B cell (primary cell): ENCODE measurements at regions not wholly inside any gene's neighbourhood (a gene's known extent, or its start where the extent isn't known, plus 50 kb on each side); places are given as distances from the start of the nearest gene placed in this dataset.

Experiments used
- ATAC-seq: fragments of 200-7000 bp; cut with Tn5 transposase; one replicate; pipeline ENCODE4 v1.10.0; 2021; ENCODE audit warnings: low read depth, mild to moderate bottlenecking, moderate number of reproducible peaks, moderate library complexity
- CTCF ChIA-PET: fragments of 350-600 bp; sonication (Branson Sonifier 250); formaldehyde crosslinking; loops from one replicate; lab custom pipeline; 2021; ENCODE audit warnings: antibody characterized with exemption, inconsistent platforms; lab: Charles Lee
- POLR2A ChIA-PET: fragments of 350-600 bp; sonication (Branson Sonifier 250); formaldehyde crosslinking; loops from one replicate; lab custom pipeline; 2021; ENCODE audit warnings: antibody characterized with exemption; lab: Charles Lee
- DNase-seq: peaks from one replicate; pipeline ENCODE4 v3.0.0; 2013
- H2AFZ ChIP-seq: 2 replicates; pipeline ENCODE4 v1.6.1; 2012; ENCODE audit warnings: mild to moderate bottlenecking, low read depth, low read length; ENCODE audit not compliant: insufficient read depth, poor library complexity, severe bottlenecking
- H3K27ac ChIP-seq, 2 donors: 1 replicate in 1 of 2; 2 replicates in 1 of 2; pipeline ENCODE4 v1.5.1; 2012 to 2013; ENCODE audit warnings: low read length in 2 of 2, mild to moderate bottlenecking in 2 of 2, moderate library complexity in 1 of 2
- H3K27me3 ChIP-seq, 4 experiments: fragments of 200-600 bp in 1 of 4; sonication (generic) in 1 of 4; replicated peaks in 1 of 4; 1 replicate in 2 of 4; 2 replicates in 2 of 4; pipeline versions ENCODE4 v1.6.1 to v1.7.0; 2013 to 2016; ENCODE audit warnings: low read length in 3 of 4, mild to moderate bottlenecking in 2 of 4, mixed read lengths in 1 of 4, moderate library complexity in 1 of 4; ENCODE audit not compliant: insufficient read depth in 4 of 4, control insufficient read depth in 3 of 4; ENCODE audit errors: control extremely low read depth in 1 of 4
- H3K36me3 ChIP-seq, 2 experiments: replicated peaks in 1 of 2; 1 replicate in 1 of 2; 2 replicates in 1 of 2; pipeline versions ENCODE4 v1.6.1 to v1.7.1; 2013; ENCODE audit warnings: low read length in 1 of 2; ENCODE audit not compliant: insufficient read depth in 2 of 2, control insufficient read depth in 1 of 2; ENCODE audit errors: control extremely low read depth in 1 of 2, extremely low read depth in 1 of 2
- H3K4me1 ChIP-seq, 2 donors: fragments of 200-600 bp in 1 of 2; sonication (generic) in 1 of 2; 1 replicate in 1 of 2; 2 replicates in 1 of 2; pipeline versions ENCODE4 v1.5.1 to v1.6.1; 2013 to 2017; ENCODE audit warnings: low read length in 2 of 2; ENCODE audit not compliant: control insufficient read depth in 2 of 2, insufficient read depth in 2 of 2
- H3K4me2 ChIP-seq: replicated peaks from 2 replicates; pipeline ENCODE3; 2012; ENCODE audit warnings: mild to moderate bottlenecking, low read depth, low read length; ENCODE audit not compliant: poor library complexity, severe bottlenecking
- H3K4me3 ChIP-seq, 5 experiments: fragments of 200-600 bp in 1 of 5; sonication (generic) in 1 of 5; 1 replicate in 3 of 5; 2 replicates in 2 of 5; pipeline versions ENCODE4 v1.5.1 to v1.7.0; 2011 to 2016; ENCODE audit warnings: low read length in 4 of 5, mild to moderate bottlenecking in 4 of 5, low read depth in 2 of 5, control low read depth in 1 of 5, moderate library complexity in 1 of 5; ENCODE audit not compliant: insufficient read depth in 1 of 5; ENCODE audit errors: control extremely low read depth in 1 of 5, extremely low read depth in 1 of 5
- H3K79me2 ChIP-seq: fragments of 200-600 bp; sonication (generic); one replicate; pipeline ENCODE4 v1.6.0; 2016; ENCODE audit warnings: low read length; ENCODE audit not compliant: control insufficient read depth, insufficient read depth
- H3K9ac ChIP-seq: fragments of 200-600 bp; sonication (generic); 2 replicates; pipeline ENCODE4 v1.6.1; 2017; ENCODE audit warnings: mild to moderate bottlenecking, low read length, moderate library complexity
- H3K9me3 ChIP-seq, 3 donors: one replicate each; pipeline versions ENCODE4 v1.6.1 to v1.7.1; 2013; ENCODE audit warnings: low read length in 2 of 3; ENCODE audit not compliant: control insufficient read depth in 2 of 3, insufficient read depth in 1 of 3; ENCODE audit errors: control extremely low read depth in 1 of 3
- H4K20me1 ChIP-seq: 2 replicates; pipeline ENCODE4 v1.6.0; 2012; ENCODE audit warnings: mild to moderate bottlenecking, low read length; ENCODE audit not compliant: insufficient read depth, control insufficient read depth, poor library complexity, severe bottlenecking
- H3K27ac Mint-ChIP-seq: one replicate; pipeline ENCODE4 v1.8.0; 2021; ENCODE audit warnings: mixed read lengths
- H3K27me3 Mint-ChIP-seq: one replicate; pipeline ENCODE4 v1.8.0; 2021; ENCODE audit warnings: mixed read lengths
- H3K4me1 Mint-ChIP-seq: one replicate; pipeline ENCODE4 v1.8.0; 2021; ENCODE audit warnings: mixed read lengths
- H3K4me3 Mint-ChIP-seq: one replicate; pipeline ENCODE4 v1.8.0; 2021; ENCODE audit warnings: mixed read lengths
- H3K9me3 Mint-ChIP-seq: one replicate; pipeline ENCODE4 v1.8.0; 2022; ENCODE audit warnings: mixed read lengths; ENCODE audit not compliant: insufficient read depth
- EZH2 ChIP-seq: IDR thresholded peaks from 2 replicates; pipeline ENCODE4 v1.6.1; 2012; ENCODE audit warnings: borderline replicate concordance, low read depth, mild to moderate bottlenecking, moderate library complexity, low read length; ENCODE audit not compliant: insufficient read depth, poor library complexity, severe bottlenecking
- WGBS: methylation state at CpG from one replicate; pipeline ENCODE4 v1.1.5; 2013; ENCODE audit warnings: missing lambda C conversion rate; ENCODE audit not compliant: insufficient coverage; 5-methylcytosine and 5-hydroxymethylcytosine counted together
- intact Hi-C: fragments of 100-400 bp; cut with micrococcal nuclease; formaldehyde crosslinking; loops from one replicate; pipeline ENCODE4 v1.10.0; 2022
- TF ChIP-seq, protein P1 (sequence below): fragments of 200-600 bp; IDR thresholded peaks from one replicate; pipeline ENCODE4 v1.8.0; 2022; ENCODE audit warnings: antibody characterized with exemption, mild to moderate bottlenecking

DNA sequence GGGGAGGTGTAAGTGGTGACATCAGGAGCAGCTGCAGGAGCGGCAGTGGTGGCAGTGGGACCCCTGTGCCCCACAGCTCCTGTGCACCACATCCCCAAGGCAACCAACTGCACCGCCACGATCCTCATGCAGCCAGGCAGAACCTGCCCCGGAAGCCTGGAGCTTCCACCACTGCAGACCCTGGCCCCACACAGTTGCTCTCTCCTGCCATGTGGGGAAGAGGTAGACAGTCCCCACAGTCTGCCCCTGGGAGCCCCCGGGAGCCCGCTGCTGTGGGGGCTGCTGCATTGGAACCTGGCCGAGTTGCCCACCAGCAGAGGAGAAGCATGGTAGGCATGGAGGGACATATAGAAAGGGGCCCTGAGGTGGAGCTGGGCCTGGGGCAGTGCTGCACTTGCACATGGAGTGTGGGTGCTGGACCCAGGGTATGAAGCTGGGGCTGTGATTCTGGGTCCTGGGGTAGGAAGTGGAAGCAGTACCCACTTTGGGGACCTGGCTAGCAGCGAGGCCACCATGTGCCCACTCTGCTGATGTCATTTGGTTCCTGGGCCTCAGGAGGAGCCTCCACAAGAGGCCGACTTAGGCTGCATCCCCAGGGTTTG, 623.3 kb upstream of the LRRTM4 start:
- H2AFZ ChIP-seq = no peak overlapping the region
- Mint-ChIP-seq H3K4me3 (no peak overlapping the region), H3K27ac (no peak overlapping the region), H3K4me1 (no peaks in the 10 kb centered on the region), H3K27me3 (no peaks in the 10 kb centered on the region), H3K9me3 (no peaks in the 10 kb centered on the region)
- no peaks in the 10 kb centered on the region for H3K27me3 ChIP-seq
- WGBS = 88% methylated on average over 9 of the region's 9 CpGs
- ATAC-seq (no peak), DNase-seq (no peak)
- ChIA-PET POLR2A (no interaction called here), CTCF (no interaction called here)
- H3K9me3 ChIP-seq = peaks cover 0 to 21% (median 0%) of the 10 kb centered on the region in 3 donors
- no peak overlapping the region for H3K4me3 ChIP-seq
- no peaks in the 10 kb centered on the region for H3K36me3 ChIP-seq
- TF ChIP-seq, protein P1, sequence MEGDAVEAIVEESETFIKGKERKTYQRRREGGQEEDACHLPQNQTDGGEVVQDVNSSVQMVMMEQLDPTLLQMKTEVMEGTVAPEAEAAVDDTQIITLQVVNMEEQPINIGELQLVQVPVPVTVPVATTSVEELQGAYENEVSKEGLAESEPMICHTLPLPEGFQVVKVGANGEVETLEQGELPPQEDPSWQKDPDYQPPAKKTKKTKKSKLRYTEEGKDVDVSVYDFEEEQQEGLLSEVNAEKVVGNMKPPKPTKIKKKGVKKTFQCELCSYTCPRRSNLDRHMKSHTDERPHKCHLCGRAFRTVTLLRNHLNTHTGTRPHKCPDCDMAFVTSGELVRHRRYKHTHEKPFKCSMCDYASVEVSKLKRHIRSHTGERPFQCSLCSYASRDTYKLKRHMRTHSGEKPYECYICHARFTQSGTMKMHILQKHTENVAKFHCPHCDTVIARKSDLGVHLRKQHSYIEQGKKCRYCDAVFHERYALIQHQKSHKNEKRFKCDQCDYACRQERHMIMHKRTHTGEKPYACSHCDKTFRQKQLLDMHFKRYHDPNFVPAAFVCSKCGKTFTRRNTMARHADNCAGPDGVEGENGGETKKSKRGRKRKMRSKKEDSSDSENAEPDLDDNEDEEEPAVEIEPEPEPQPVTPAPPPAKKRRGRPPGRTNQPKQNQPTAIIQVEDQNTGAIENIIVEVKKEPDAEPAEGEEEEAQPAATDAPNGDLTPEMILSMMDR = no peak
- no peak for TF ChIP-seq EZH2
- no peaks in the 10 kb centered on the region for H4K20me1 ChIP-seq
- no peak overlapping the region for H3K4me2 ChIP-seq
- intact Hi-C loops = no loop called here
- H3K79me2 ChIP-seq = no peaks in the 10 kb centered on the region
- no peak overlapping the region for H3K27ac ChIP-seq
- H3K4me1 ChIP-seq = no peaks in the 10 kb centered on the region
- H3K9ac ChIP-seq = no peak overlapping the region

DNA sequence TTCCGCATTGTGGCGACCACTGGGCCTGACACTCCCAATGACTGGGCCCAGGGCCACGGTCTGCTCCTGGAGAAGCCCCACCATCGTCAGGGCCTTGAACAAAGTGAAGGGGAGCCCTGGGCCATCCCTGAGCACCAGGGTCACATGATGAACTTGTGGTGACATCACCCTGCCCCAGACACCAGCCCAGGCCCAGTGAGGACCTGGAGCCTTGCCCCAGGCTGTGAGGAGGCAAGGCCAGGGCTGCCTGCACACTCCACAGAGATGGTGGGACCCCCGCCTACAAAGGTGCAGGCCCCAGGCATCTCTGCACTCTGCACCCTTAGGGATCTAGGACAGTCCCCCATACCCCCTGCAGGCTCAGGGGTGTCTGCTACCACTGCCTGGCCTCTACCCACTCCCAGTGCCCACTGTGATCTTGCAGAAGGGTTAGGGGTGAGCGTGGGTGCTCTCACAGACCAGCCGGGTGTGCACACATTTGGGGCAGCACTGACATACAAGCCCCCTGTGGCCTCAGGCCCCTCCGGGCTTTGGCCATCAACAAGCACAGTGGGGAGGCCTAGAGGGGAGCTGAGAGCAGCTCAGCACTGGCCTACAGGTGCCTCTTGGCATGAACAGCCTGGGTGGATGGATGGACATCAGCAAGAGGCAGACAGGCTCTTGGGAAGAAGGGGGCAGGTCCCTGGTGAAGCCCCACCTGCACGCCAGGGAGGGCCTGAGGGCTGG, 624.0 kb upstream of the LRRTM4 start:
- DNase-seq = no peak
- H3K27me3 Mint-ChIP-seq = no peaks in the 10 kb centered on the region

More for the DNA sequence above, 624.0 kb upstream of the LRRTM4 start:
- Mint-ChIP-seq H3K9me3 (no peaks in the 10 kb centered on the region), H3K4me1 (no peaks in the 10 kb centered on the region), H3K4me3 (no peak overlapping the region), H3K27ac (no peak overlapping the region)
- TF ChIP-seq, protein P1 = no peak
- no peak for TF ChIP-seq EZH2
- Histone ChIP-seq H2AFZ (no peak overlapping the region), H3K36me3 (no peaks in the 10 kb centered on the region), H3K4me2 (no peak overlapping the region), H3K4me1 (no peaks in the 10 kb centered on the region), H3K4me3 (no peak overlapping the region), H3K79me2 (no peaks in the 10 kb centered on the region), H3K27ac (no peak overlapping the region), H4K20me1 (no peaks in the 10 kb centered on the region), H3K27me3 (no peaks in the 10 kb centered on the region), H3K9me3 (peaks cover 0 to 21% (median 0%) of the 10 kb centered on the region in 3 donors), H3K9ac (no peak overlapping the region)
- POLR2A ChIA-PET = no interaction called here
- 90% methylated on average over 8 of the region's 9 CpGs for WGBS
- intact Hi-C loops = no loop called here
- ATAC-seq = no peak
- CTCF ChIA-PET = no interaction called here
